Stimulated activated CD8-positive, alpha-beta memory T cell treated with anti-CD3 and anti-CD28 coated beads, Interleukin-4, amount 100 ng/mL, for 24 hours (primary cell): ENCODE measurements at regions not wholly inside any gene's neighbourhood (a gene's known extent, or its start where the extent isn't known, plus 50 kb on each side); places are given as distances from the start of the nearest gene placed in this dataset.

Experiments used
- DNase-seq: peaks from one replicate; pipeline ENCODE4 v3.0.0-alpha.2; 2020; ENCODE audit warnings: low read depth

DNA sequence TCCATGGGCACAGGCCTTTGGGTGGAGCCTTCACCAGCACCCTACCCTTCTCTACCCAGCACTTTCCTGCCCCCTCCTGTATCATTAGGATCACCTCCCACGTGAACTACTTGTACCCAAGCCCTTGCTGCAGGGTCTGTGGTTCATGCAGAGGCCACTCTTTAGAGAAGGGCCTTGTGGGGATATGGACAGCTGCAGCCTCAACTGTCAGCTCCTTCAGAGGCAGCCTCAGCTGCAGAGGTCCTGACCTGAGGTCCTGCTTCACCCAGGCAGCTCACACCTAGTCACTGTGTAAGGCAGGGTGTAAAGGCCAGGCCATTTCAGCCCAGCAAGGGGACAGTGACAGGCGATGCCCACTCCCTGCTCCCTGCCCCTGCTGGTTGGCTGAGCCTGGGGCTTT lies 448.6 kb upstream of the PROK2 start:
- DNase-seq = no peak

DNA sequence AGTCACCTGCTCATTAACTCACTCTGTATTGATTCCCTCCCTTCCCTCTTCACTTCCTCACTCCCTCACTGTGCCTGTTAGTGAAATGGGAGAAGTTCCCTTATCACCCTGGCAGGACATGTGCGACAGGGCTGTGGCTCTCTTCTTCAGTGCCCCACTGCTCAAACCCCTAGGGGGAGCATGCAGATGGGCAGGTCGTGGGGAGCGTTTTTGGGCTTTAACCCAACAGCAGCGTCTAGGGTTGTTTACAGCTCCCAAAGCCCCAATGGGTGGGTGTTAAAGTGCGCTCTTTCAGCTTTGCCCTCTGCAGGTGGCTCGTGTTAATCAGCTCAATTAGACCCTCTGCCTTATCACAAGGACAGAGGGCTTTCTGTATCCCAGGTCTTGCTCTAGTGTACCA lies 447.8 kb upstream of the PROK2 start:
- no peak for DNase-seq

DNA sequence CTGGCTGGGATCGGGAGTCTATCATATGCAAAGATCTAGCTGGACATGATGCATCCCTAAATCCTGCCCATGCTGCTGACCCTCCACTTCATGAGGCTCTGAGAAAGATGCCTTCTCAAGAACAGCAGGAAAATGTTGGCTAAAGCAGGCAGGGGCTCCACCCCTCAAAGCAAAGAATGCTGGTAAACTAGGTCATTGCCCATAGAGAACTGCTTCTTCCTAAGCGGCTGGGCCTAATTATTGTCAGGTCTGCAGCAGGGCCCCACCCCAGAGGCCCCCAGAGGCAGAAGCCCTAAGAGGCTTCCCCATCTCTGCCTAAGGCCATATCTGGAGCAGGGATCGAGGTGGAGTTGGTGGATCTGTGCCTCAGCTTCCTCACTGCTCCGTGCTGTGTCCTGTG lies 447.4 kb upstream of the PROK2 start:
- no peak for DNase-seq

DNA sequence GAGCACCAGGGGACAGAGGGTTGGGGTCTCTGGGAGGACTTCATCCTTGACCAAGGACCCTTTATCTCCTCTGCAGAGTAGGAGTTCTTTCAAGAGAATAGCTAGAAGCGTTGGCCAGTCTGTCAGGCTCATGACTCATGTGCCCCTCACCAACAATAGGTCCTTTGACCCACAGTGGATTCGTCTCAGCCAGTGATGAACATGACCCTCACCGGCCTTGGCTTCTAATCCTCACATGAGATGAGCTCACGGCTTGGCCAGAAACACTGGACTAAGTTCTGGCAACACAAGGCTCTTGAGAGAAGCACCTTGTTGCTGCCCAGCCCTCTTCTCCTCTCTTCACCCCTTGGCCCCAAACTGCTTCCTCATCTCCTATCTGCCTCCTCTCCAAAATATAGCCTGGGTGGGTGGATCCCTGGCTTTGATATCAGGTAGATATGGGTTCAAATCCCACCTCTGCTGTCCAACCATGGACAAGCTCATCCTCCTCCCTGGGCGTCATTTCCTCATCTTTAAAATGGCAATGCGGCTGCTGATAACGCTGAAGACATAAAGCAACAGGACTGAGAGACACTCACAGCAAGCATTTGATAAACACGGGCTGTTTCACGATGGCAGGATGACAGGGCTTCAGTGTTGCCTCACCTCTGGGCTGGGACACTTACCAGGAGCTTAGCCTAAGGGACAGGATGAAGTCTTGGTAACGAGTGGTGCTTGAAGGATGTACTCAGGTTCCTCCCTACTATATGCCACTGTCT lies 446.7 kb upstream of the PROK2 start:
- no peak for DNase-seq

DNA sequence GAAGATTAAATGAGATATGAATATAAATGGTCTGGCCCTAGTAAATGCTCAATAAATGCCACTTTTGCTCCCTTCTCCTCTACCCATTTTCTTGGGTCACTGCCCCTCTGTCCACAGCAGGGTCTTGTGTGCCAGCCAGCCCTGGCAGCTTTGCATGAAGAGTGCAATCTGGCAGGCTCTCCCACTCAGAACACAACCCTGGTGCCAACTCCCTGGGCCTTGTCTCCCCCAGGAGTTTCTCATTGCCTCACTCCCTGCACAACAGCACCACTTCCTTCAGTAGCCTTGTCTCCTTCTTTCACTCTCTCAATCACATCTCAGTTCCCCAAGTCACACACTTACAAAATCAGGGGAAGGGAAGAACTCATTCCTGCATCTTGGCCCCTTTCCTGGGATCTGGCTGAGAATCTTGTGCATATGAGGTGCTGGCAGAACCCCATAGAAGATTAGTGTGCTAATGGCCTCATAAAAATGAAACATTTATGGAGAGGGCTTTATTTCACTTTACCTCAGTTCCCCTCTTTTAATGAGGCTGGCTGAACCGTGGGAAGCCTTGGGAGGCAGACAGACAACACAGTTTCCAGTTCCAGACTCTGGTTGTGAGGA lies 445.9 kb upstream of the PROK2 start:
- DNase-seq = no peak

DNA sequence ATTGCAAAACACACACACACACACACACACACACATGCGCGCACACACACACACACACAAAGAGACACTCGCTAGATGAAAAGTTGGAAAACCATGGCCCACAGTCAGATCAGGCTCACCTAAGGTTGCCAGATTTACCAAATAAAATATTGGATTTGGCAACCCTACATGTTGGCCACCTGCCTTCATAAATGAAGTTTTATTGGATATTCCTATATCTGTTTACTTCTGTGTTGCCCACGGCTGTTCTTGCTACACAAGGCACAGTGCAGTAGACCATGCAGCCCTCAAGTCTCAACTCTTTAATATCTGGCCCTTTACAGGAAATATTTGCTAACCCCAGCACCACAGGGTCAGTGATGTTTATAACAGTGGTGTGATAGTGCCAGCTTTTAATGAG lies 445.0 kb upstream of the PROK2 start:
- DNase-seq = no peak

DNA sequence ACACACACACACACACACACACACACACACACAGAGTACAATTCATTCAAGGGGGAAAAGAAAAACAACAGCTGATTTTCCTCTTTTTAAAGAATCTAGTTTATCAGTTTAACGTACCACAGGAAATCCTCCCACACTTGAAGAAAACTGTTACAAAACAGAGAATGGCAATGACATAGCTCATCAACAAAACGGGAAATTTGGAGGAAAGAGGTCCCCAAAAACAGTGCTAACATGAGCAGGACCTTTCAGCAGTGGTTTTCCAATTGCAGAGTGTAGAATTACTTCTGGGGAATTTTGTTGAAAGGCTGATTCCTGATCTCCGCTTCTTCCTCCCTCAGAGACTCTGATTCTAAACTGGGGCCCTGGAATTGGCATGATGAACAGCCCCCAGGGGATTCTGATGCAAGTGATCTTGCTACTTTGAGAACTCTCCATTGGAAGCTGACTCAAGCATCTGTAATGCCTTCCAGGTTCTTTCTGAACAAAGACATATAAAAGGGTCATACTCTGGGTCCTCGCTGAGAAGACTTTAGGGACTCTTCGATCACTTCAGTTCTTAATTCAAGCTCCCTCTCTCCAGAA lies 442.6 kb upstream of the PROK2 start:
- DNase-seq = no peak

DNA sequence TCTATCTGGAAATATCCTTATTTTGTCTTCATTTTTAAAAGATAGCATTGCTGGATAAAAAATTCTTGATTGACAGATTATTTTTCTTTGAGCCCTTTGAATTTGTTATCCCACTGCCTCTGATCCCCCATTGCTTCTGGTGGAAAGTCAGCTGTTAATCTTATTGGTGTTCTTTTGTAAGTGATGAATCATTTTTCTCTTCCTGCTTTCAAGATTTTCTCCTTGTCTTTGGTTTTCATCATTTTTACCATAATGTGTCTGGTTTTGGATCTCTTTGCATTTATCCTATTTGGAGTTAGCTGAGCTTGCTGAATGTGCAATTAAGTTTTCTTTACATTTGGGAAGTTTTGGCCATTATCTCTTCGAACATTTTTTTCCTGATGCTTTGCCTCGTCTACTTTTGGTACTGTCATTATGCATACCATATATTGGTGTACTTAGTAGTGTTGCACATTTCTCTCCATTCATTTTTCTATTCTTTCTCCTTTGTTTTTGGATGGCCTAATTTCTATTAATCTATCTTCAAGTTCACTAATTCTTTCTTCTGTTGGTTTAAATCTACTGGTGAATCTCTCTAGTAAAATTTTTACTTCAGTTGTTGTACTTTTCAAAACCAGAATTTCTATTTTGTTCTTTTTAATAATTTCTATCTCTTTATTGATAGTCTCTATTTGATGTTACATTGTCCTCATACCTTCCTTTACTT lies 440.0 kb upstream of the PROK2 start:
- DNase-seq = no peak

DNA sequence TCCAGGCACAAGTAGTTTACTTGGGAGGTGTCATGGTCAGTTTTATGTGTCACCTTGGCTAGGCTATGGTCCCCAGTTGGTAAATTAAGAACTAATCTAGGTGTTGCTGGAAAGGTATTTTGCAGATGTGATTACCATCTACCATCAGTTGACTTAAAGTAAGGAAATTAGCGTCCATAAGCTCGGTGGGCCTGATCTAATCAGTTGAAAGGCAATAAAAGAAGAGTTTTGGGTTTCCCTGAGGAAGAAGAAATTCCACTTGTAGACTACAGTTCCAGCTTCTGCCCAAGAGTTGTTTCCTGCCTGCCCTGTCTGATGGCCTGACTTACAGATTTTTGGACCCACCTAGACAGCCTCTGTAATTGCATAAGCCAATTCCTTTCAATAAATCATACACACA lies 438.7 kb upstream of the PROK2 start:
- no peak for DNase-seq

DNA sequence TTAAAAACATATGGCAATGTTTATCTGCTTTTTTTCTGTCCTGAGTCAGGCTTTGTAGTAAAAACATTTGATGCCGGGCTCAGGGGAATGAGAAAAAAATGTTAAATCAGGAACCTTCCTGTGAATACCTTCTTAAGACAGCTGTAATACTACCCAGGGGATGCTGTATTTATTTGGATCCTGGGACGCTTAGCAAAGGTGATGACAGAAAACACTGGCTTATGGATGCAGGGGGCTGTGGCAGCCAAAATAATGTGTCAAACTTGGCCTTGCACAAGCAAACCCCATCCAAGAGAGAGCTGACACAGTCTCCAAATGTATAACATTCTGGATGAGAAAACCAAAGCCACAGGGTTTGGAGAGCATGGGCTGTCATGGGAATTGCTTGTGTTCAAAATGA lies 438.2 kb upstream of the PROK2 start:
- no peak for DNase-seq

DNA sequence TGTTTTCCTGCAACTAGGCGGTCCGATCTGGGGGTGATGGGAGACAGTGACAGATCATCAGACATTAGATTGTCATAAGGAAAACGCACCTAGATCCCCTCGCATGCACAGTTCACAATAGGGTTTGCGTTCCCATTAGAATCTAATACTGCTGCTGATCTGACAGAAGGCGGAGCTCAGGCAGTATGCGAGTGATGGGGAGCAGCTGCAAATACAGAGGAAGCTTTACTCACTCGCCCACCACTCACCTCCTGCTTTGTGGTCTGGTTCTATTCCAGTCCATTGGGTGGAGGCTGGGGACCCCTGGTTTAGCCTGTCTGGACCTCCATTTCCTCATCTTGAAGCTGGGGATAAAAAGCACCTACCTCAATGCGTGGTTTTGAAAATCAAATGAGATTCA lies 437.5 kb upstream of the PROK2 start:
- DNase-seq = no peak

DNA sequence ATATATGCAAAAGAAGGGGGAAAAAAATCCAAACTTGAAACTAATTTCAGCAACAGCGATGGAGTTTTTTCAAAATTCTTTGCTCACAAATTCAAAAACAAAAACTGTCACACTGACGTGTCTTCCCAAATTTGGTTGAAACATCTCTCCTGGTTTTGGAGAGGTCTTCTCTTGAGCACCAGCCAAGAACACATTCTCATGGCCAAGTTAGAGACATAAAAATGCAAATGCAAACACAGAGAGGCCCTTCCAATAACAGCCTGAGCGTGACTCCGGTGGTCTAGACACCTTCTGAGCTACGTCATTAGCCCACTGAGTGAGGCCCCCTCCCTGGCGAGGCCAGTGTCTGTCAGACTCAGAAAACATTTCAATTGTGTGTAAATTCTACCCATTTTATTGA lies 436.0 kb upstream of the PROK2 start:
- no peak for DNase-seq

DNA sequence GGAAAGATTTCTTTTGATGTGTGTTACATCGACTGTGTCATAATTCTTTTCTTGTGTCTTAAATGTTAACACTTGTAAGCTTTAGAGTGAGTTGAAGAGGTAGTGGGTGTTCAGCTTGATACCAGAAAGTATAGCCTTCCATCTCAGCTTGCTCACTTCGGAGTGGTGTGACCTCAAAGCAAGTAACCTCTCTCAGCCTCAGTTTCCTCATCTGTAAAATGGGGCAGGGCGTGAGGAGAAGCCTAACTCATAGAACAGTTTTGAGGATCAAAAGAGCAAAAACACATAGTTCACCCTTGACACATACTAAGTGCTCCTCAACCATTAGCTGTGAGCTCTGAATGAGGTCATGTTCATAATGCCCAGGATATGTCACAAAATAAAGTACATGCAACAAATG lies 434.8 kb upstream of the PROK2 start:
- no peak for DNase-seq

DNA sequence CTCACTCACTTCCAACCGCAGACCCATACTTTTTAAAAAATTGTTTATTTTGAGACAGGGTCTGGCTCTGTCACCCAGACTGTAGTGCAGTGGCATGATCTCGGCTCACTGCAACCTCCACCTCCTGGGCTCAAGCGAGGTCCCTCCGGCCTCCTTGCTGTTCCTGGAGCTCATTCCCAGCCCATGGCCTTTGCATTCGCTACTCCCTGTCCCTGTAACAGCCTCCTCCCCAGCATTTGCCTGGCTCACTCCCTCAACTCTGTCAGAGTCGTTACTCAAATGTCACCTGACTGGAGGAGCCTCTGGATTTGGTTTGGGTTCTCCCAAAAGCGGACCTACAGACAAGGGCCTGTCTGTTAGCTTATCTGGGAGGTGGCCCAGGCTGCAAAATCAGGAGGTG lies 432.6 kb upstream of the PROK2 start:
- no peak for DNase-seq

DNA sequence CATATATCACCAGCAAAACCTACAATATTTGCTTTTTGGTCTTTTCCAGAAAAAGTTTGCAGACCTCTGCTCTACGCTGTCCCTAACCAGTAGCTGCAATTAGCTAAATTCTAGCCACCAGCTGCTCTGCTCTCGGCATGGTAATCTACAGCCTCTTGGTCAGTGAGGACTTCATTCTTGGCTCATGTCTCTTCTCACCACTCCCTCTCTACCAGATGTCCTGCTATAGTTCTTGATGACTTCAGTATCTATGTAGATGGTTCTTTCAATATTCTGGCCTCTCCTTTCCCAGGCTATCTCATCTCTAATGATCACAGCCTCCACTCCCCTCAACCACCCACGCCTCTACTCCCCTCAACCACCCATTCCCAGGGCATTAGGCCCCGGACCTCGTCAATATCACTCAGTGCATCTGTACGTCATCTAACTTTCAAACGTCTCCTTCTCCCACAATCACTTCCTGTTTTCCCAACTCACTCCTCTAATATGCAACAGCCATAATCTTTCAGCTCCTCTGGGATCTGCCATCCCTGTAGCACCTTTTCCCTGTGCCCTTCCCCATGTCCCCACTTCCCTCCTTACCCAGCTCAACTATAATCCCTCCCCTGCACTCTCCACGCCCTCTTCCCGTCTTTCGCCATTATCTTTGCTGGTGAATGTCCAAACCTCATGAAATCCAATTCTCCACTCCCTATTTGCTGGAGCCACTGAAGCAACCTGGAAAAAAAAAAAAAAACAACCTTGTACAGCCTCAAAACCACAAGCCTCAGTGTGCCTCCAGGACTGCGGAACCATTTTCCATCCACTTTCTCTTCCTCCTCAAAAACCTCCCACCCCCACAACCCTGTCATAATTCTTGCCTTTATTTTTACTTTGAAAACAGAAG lies 429.4 kb upstream of the PROK2 start:
- no peak for DNase-seq

DNA sequence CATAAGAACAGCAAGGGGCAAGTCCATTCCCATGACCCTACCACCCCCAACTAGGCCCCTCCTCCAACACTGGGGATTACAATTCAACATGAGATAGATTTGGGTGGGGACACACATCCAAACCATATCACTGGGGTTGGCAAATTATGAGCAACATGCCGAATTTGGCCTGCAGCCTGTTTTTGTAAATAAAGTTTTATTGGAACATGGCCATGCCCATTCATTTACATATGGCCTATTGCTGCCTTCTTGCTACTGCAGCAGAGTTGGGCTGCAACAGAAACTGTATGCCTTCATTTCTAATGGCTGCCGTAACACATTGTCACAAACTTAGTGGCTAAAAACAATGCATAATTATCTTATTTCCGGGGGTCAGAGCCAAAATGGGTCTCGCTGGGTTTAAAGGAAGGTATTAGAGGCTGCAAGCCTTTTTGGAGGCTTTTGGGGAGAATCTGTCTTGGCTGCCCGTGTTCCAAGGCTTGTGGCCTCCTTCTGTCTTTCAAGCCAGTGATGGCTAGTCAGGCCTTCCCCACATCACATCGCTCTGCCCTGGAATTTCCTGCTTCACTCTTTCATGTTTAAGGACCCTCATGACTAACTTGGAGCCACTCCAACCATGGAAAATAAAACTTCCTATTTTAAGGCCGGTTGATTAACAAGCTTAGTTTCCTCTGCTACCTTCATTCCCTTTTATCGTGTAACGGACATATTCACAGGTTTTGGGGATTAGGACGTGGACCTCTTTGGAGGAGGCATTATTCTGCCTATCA lies 428.5 kb upstream of the PROK2 start:
- no peak for DNase-seq

DNA sequence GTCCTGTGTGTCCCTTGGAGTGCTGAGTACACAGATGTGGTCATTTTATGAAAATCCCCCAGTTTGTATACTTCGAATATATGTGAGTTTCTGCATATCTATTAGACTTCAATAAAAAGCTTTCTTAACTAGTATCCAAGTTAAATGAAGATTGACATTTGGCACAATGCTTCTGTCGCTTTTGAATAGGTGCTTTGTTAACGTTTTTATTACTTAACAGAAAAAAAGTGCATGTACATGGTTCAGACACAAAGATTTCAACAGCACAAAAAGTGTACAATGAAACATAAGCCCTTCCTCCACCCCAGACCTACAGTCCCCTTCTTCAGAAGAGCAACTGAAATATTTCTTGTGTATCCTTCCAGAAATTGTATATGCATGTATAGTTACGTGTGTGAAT lies 427.4 kb upstream of the PROK2 start:
- DNase-seq = no peak

DNA sequence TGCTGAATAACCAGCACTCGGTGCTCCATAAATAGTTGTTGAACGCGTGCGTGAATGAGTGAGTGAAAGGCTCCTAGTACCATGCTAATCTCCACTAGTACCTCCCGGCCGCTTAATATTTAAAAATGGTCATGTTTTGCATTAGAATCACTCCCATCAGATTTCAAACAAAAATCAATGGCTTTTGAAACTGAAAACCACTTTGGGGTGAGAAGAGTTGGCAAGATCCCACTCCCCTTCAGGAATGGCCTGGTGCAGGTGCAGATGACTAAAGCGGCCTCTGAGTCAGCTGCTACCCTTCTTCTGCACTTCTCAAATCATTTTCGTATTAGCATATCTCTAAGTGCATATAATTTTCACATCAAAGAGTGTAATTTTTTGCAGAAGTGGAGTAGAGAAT lies 425.3 kb upstream of the PROK2 start:
- DNase-seq = no peak

DNA sequence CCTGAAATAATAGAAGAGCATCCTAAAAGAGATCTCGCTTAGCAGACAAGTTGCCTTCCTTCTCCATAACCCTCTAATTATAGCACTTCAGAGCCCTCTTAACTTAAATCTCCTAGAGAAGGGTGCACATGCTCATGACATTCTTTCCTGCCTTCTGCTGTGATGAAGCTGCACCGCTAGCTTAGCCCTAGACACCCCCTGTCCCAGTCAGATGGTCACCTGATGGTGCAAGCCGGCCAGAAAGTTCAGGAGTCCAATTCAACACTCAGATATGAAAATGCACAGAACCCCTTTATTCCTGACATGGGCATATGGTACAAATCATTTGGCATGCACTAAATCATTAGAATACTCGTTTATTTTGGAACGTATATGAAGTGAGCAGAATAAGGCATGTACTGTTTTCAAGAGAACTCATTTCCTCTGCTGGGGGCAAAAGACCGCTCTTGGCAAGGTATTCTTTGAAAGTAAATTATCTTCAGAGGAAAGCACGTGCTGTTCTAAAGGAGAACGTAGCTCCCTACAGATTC lies 420.4 kb upstream of the PROK2 start:
- no peak for DNase-seq

DNA sequence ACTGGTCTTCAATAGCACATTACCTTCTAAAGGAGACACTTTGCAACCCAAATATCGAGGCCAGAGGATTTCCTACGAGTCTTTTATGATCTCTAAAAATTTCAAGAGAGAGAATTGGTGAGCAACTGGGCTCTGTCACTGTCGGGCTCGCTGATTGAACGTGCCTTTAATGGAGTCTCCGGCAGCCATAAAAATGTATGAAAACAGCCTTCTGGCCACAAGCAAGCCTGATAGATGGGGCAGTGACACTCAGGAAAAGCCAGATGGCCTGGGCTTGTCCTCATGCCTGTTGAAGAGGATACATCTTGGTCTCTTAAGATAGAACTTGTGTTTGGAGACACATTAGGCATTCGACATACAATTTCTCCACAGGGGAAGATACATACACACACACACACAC lies 419.5 kb upstream of the PROK2 start:
- DNase-seq = no peak
